Mesenchymal stem cell (in vitro differentiated cells and primary cell): ENCODE measurements at regions not wholly inside any gene's neighbourhood (a gene's known extent, or its start where the extent isn't known, plus 50 kb on each side); places are given as distances from the start of the nearest gene placed in this dataset.

Experiments used
- DNase-seq: peaks from one replicate; pipeline ENCODE4 v3.0.0-alpha.2; 2013
- H2AFZ ChIP-seq: one replicate; pipeline ENCODE4 v1.6.1; 2013; ENCODE audit warnings: low read depth, mild to moderate bottlenecking, control low read depth, inconsistent platforms, low read length, moderate library complexity
- H2AK5ac ChIP-seq: 2 replicates; pipeline ENCODE4 v1.6.1; 2013; ENCODE audit warnings: low read length, moderate library complexity, mild to moderate bottlenecking, inconsistent platforms; ENCODE audit not compliant: severe bottlenecking
- H2BK120ac ChIP-seq: one replicate; pipeline ENCODE4 v1.6.1; 2013; ENCODE audit warnings: low read depth, mild to moderate bottlenecking, inconsistent platforms, low read length, moderate library complexity
- H2BK12ac ChIP-seq, 2 experiments: one replicate each; pipeline ENCODE4 v1.6.1; 2013; ENCODE audit warnings: inconsistent platforms in 2 of 2, low read length in 2 of 2, mild to moderate bottlenecking in 2 of 2, moderate library complexity in 2 of 2, control low read depth in 1 of 2
- H2BK15ac ChIP-seq: one replicate; pipeline ENCODE4 v1.6.1; 2013; ENCODE audit warnings: mild to moderate bottlenecking, low read depth, inconsistent platforms; ENCODE audit not compliant: poor library complexity, severe bottlenecking
- H2BK5ac ChIP-seq: 2 replicates; pipeline ENCODE4 v1.6.1; 2013; ENCODE audit warnings: low read depth, mild to moderate bottlenecking, low read length, control low read depth, inconsistent platforms; ENCODE audit not compliant: poor library complexity, severe bottlenecking
- H3K14ac ChIP-seq, 2 experiments: one replicate each; pipeline ENCODE4 v1.6.1; 2013; ENCODE audit warnings: inconsistent platforms in 2 of 2, low read length in 2 of 2, control low read depth in 1 of 2, mild to moderate bottlenecking in 1 of 2, moderate library complexity in 1 of 2
- H3K18ac ChIP-seq, 2 experiments: one replicate each; pipeline ENCODE4 v1.6.1; 2013; ENCODE audit warnings: inconsistent platforms in 2 of 2, low read length in 2 of 2, control low read depth in 1 of 2, low read depth in 1 of 2, mild to moderate bottlenecking in 1 of 2
- H3K23ac ChIP-seq, 2 experiments: one replicate each; pipeline ENCODE4 v1.6.1; 2013; ENCODE audit warnings: inconsistent platforms in 2 of 2, low read length in 2 of 2, mild to moderate bottlenecking in 2 of 2, moderate library complexity in 2 of 2, control low read depth in 1 of 2
- H3K27ac ChIP-seq: 2 replicates; pipeline ENCODE4 v1.5.1; 2013; ENCODE audit warnings: mild to moderate bottlenecking, moderate library complexity, low read length, control low read depth, inconsistent platforms; ENCODE audit not compliant: poor library complexity, severe bottlenecking
- H3K27me3 ChIP-seq, 2 experiments: 2 replicates each; pipeline versions ENCODE4 v1.6.1 to v1.7.0; 2013; ENCODE audit warnings: low read length in 2 of 2, mild to moderate bottlenecking in 2 of 2, moderate library complexity in 2 of 2, control low read depth in 1 of 2, inconsistent platforms in 1 of 2; ENCODE audit not compliant: control insufficient read depth in 1 of 2, insufficient read depth in 1 of 2
- H3K36me3 ChIP-seq, 2 experiments: 2 replicates each; pipeline versions ENCODE4 v1.6.1 to v1.7.0; 2013; ENCODE audit warnings: low read length in 2 of 2, control low read depth in 1 of 2, inconsistent platforms in 1 of 2, low read depth in 1 of 2, mild to moderate bottlenecking in 1 of 2; ENCODE audit not compliant: insufficient read depth in 2 of 2, control insufficient read depth in 1 of 2
- H3K4ac ChIP-seq, 2 experiments: one replicate each; pipeline ENCODE4 v1.6.1; 2013; ENCODE audit warnings: inconsistent platforms in 2 of 2, low read length in 2 of 2, mild to moderate bottlenecking in 2 of 2, moderate library complexity in 2 of 2, control low read depth in 1 of 2, low read depth in 1 of 2
- H3K4me1 ChIP-seq: 2 replicates; pipeline ENCODE4 v1.6.1; 2013; ENCODE audit warnings: low read depth, low read length, control low read depth; ENCODE audit not compliant: control insufficient read depth, insufficient read depth
- H3K4me2 ChIP-seq: 2 replicates; pipeline ENCODE4 v1.6.1; 2013; ENCODE audit warnings: low read length, mild to moderate bottlenecking, inconsistent platforms; ENCODE audit not compliant: poor library complexity, severe bottlenecking
- H3K4me3 ChIP-seq, 2 experiments: 2 replicates each; pipeline versions ENCODE4 v1.5.1 to v1.7.0; 2013; ENCODE audit warnings: low read length in 2 of 2, mild to moderate bottlenecking in 2 of 2, control low read depth in 1 of 2, low read depth in 1 of 2; ENCODE audit not compliant: insufficient read depth in 1 of 2
- H3K79me1 ChIP-seq: replicated peaks from 2 replicates; pipeline ENCODE4 v1.6.1; 2013; ENCODE audit warnings: mild to moderate bottlenecking, control low read depth, low read length, inconsistent platforms; ENCODE audit not compliant: poor library complexity, severe bottlenecking
- H3K9ac ChIP-seq: 2 replicates; pipeline ENCODE4 v1.7.0; 2013; ENCODE audit warnings: mild to moderate bottlenecking, low read length, moderate library complexity
- H3K9me3 ChIP-seq: 2 replicates; pipeline ENCODE4 v1.7.0; 2013; ENCODE audit warnings: mild to moderate bottlenecking, low read length; ENCODE audit not compliant: control insufficient read depth
- H4K8ac ChIP-seq: one replicate; pipeline ENCODE4 v1.6.1; 2013; ENCODE audit warnings: inconsistent platforms, mild to moderate bottlenecking, low read length, moderate library complexity
- H4K91ac ChIP-seq: one replicate; pipeline ENCODE4 v1.6.1; 2013; ENCODE audit warnings: mild to moderate bottlenecking, low read length, inconsistent platforms
- WGBS: methylation state at CpG from one replicate; pipeline ENCODE4 v1.1.7; 2013; ENCODE audit warnings: mixed read lengths; 5-methylcytosine and 5-hydroxymethylcytosine counted together

DNA sequence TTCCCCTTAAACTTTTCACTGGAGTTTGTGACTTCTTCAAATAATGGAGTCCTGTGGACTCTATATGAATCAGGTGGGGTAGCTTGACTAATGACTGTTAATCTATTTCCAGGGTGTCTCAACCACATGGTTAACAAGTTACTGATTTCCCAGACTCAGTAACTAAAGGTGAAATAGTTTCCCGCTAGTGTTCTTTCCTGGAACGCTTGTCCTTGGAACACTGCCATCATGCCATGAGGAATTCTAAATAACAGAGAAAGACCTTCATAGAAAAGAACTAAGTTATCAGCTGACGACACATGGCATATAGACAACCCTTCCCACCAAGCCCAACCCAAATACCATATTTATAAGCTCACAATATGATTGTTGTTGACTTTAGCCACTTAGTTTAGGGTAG, 1027.9 kb upstream of the FAM98A start:
- H2BK5ac ChIP-seq, result no peak overlapping the region
- no peak overlapping the region for H3K4me3 ChIP-seq
- no peak overlapping the region for H3K23ac ChIP-seq
- no peak overlapping the region for H3K9ac ChIP-seq
- H4K91ac ChIP-seq, result no peak overlapping the region
- H3K9me3 ChIP-seq, result peaks cover 25% of the 10 kb centered on the region
- no peak overlapping the region for H3K4ac ChIP-seq
- no peak overlapping the region for H2BK15ac ChIP-seq
- DNase-seq, result no peak
- no peak overlapping the region for H3K4me2 ChIP-seq
- no peaks in the 10 kb centered on the region for H3K27me3 ChIP-seq
- no peak overlapping the region for H3K18ac ChIP-seq
- no peak overlapping the region for H2AFZ ChIP-seq
- no peaks in the 10 kb centered on the region for H3K79me1 ChIP-seq
- peak overlapping the region; percentile 72 for H3K27ac ChIP-seq
- WGBS, result 91% methylated on average over 2 of the region's 3 CpGs
- H2BK12ac ChIP-seq, result no peak overlapping the region
- H2AK5ac ChIP-seq, result no peak overlapping the region
- H3K14ac ChIP-seq, result no peak overlapping the region
- no peak overlapping the region for H4K8ac ChIP-seq
- no peak overlapping the region for H2BK120ac ChIP-seq
- no peaks in the 10 kb centered on the region for H3K4me1 ChIP-seq
- H3K36me3 ChIP-seq, result no peaks in the 10 kb centered on the region

DNA sequence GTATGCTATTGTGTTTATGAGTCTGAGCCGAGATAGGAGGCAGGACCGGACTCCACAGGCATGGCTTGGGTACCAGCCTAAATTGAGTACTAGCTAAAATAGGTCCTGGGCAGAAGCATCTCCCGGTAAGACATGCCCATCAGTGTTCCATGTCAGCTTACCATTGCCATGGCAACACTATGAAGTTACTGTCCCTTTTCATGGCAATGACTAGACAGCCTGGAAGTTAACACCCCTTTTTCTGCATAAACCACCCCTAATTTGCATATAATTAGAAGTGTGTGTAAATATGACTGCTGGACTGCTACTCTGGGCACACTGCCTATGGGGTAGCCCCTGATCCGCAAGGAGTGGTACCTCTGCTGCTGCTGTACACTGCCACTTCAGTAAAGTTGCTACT, 1005.1 kb upstream of the FAM98A start:
- H2BK5ac ChIP-seq, result no peak overlapping the region
- H2BK12ac ChIP-seq, result no peak overlapping the region
- no peak overlapping the region for H2BK15ac ChIP-seq
- no peaks in the 10 kb centered on the region for H3K36me3 ChIP-seq
- no peak overlapping the region for H4K8ac ChIP-seq
- no peak overlapping the region for H2BK120ac ChIP-seq
- H3K9me3 ChIP-seq, result peaks cover 5% of the 10 kb centered on the region
- no peaks in the 10 kb centered on the region for H3K27me3 ChIP-seq
- WGBS, result 90% methylated on average over 4 of the region's 4 CpGs
- no peak overlapping the region for H3K18ac ChIP-seq
- no peak overlapping the region for H2AK5ac ChIP-seq
- no peak overlapping the region for H3K4me2 ChIP-seq
- no peak overlapping the region for H3K14ac ChIP-seq
- no peak overlapping the region for H4K91ac ChIP-seq
- no peaks in the 10 kb centered on the region for H3K79me1 ChIP-seq
- no peak overlapping the region for H3K27ac ChIP-seq
- no peak overlapping the region for H3K9ac ChIP-seq
- no peak for DNase-seq
- H2AFZ ChIP-seq, result no peak overlapping the region
- no peaks in the 10 kb centered on the region for H3K4me1 ChIP-seq
- no peak overlapping the region for H3K23ac ChIP-seq
- no peak overlapping the region for H3K4ac ChIP-seq
- H3K4me3 ChIP-seq, result no peak overlapping the region

GRCh38 chr2:34602262-34602661, 1003.2 kb upstream of the FAM98A start:
- 46% methylated on average over 3 of the region's 3 CpGs for WGBS
- no peak overlapping the region for H3K4ac ChIP-seq
- H3K79me1 ChIP-seq, result no peaks in the 10 kb centered on the region

DNA sequence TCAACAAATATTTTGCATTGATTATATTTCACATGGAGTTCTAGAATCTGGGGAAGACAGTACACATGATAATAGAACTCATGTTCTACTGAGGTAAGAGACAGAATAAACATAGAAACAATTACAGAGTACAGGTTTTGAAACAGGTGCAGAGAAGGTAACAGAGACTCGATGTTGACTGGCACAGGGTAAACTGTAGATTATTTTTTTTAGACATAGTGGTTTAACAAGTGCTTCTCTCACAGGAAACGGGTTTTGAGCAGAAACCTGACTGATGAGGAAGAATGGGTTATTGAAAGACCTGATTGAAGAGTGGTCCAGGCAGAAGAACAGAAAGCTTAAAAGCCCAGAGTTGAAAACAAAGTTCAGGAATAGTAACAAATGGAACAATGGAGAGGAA, 1002.5 kb upstream of the FAM98A start:
- no peak overlapping the region for H2AK5ac ChIP-seq
- no peak overlapping the region for H3K4ac ChIP-seq
- H3K27me3 ChIP-seq, result no peaks in the 10 kb centered on the region
- H3K18ac ChIP-seq, result no peak overlapping the region
- H2BK12ac ChIP-seq, result no peak overlapping the region
- no peak overlapping the region for H2BK120ac ChIP-seq
- H2BK15ac ChIP-seq, result no peak overlapping the region
- 55% methylated on average over 2 of the region's 2 CpGs for WGBS
- no peak overlapping the region for H4K8ac ChIP-seq
- peaks cover 10% of the 10 kb centered on the region for H3K9me3 ChIP-seq
- no peaks in the 10 kb centered on the region for H3K36me3 ChIP-seq
- no peaks in the 10 kb centered on the region for H3K79me1 ChIP-seq
- no peaks in the 10 kb centered on the region for H3K4me1 ChIP-seq
- H3K4me2 ChIP-seq, result no peak overlapping the region
- H3K14ac ChIP-seq, result no peak overlapping the region
- DNase-seq, result no peak
- H2AFZ ChIP-seq, result no peak overlapping the region
- no peak overlapping the region for H3K23ac ChIP-seq
- no peak overlapping the region for H2BK5ac ChIP-seq
- H4K91ac ChIP-seq, result no peak overlapping the region
- H3K4me3 ChIP-seq, result no peak overlapping the region
- H3K27ac ChIP-seq, result no peak overlapping the region
- no peak overlapping the region for H3K9ac ChIP-seq

More at GRCh38 chr2:34602262-34602661, 1003.2 kb upstream of the FAM98A start:
- Histone ChIP-seq H3K36me3 (no peaks in the 10 kb centered on the region), H3K4me3 (no peak overlapping the region), H4K8ac (no peak overlapping the region), H2AFZ (no peak overlapping the region), H3K9me3 (peaks cover 10% of the 10 kb centered on the region), H3K27ac (no peak overlapping the region), H3K4me1 (no peaks in the 10 kb centered on the region), H3K9ac (no peak overlapping the region), H2BK5ac (no peak overlapping the region), H3K18ac (no peak overlapping the region), H3K14ac (no peak overlapping the region), H3K27me3 (no peaks in the 10 kb centered on the region), H2BK15ac (no peak overlapping the region), H3K23ac (no peak overlapping the region), H2BK120ac (no peak overlapping the region), H2AK5ac (no peak overlapping the region), H2BK12ac (no peak overlapping the region), H4K91ac (no peak overlapping the region), H3K4me2 (no peak overlapping the region)
- no peak for DNase-seq
